ENCODE measurements at regions not wholly inside any gene's neighbourhood (a gene's known extent, or its start where the extent isn't known, plus 50 kb on each side); places are given as distances from the start of the nearest gene placed in this dataset.

GRCh38 chr13:62760724-62761123, 1345.1 kb upstream of the PCDH20 start:
- 0% methylated on average over 1 of the region's 1 CpG for WGBS (ENCODE audit: low lambda C conversion rate)
- no peaks in the 10 kb centered on the region for H3K79me2 ChIP-seq (ENCODE audit: insufficient read depth, low read length)
- no peaks in the 10 kb centered on the region for H3K36me3 ChIP-seq (replicated peaks in 1 of 2; ENCODE audit: control insufficient read depth in 1 of 2, insufficient read depth in 2 of 2, low read length in 2 of 2)
- no peaks in the 10 kb centered on the region for H3K27me3 ChIP-seq (ENCODE audit: control insufficient read depth in 1 of 2, insufficient read depth in 2 of 2, low read length in 2 of 2)
- TF ChIP-seq ZNF101 (CRISPR knock-in tag; IDR thresholded peaks at IDR 0.05; ENCODE audit: borderline replicate concordance, low read depth) (no peak), MAFK (conservative IDR thresholded peaks at IDR 0.05 in 1 of 2, IDR thresholded peaks at IDR 0.05 in 1 of 2; ENCODE audit: low read length in 2 of 2) (peak; percentile 32 to 67; a peak in 2 of 4 replicates), MAFF (IDR thresholded peaks at IDR 0.05; ENCODE audit: low read depth, low read length) (peak; percentile 34; the same call in 1 of the 2 replicates)
- TF ChIP-seq, protein P1, sequence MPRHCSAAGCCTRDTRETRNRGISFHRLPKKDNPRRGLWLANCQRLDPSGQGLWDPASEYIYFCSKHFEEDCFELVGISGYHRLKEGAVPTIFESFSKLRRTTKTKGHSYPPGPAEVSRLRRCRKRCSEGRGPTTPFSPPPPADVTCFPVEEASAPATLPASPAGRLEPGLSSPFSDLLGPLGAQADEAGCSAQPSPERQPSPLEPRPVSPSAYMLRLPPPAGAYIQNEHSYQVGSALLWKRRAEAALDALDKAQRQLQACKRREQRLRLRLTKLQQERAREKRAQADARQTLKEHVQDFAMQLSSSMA (CRISPR knock-in tag; IDR thresholded peaks at IDR 0.05), result no peak
- H2AFZ ChIP-seq (ENCODE audit: low read length), result no peak overlapping the region
- no peak overlapping the region for H3K27ac ChIP-seq (ENCODE audit: extremely low read length, insufficient read depth, low read length)
- intact Hi-C loops (cut with micrococcal nuclease; ENCODE audit: unreplicated experiment) (no loop called here), in situ Hi-C loops (cut with HindIII; ENCODE audit: extremely low pct_ligation_motif_present, low pct_unique_long_range_greater_than_20kb) (no loop called here)
- no peak overlapping the region for H3K9ac ChIP-seq (ENCODE audit: insufficient read depth, low read depth, low read length)
- H3K4me3 ChIP-seq (replicated peaks in 1 of 3; ENCODE audit: insufficient read depth in 1 of 3, low read depth in 2 of 3, low read length in 3 of 3), result no peak overlapping the region
- ATAC-seq (no peak), DNase-seq (ENCODE audit: low spot score) (no peak), FAIRE-seq (no peak)
- BruUV-seq (replicated peaks), result no TSS peak
- ChIA-PET CTCF (ENCODE audit: low intra/inter-chr PET ratio, low total read pairs) (no interaction called here), POLR2A (no interaction called here)
- H3K4me2 ChIP-seq (ENCODE audit: low read depth, low read length), result no peak overlapping the region
- no peaks in the 10 kb centered on the region for H3K9me3 ChIP-seq (ENCODE audit: low read length)
- no peaks in the 10 kb centered on the region for H3K4me1 ChIP-seq (ENCODE audit: insufficient read depth, low read length)
- no peaks in the 10 kb centered on the region for H4K20me1 ChIP-seq (ENCODE audit: insufficient read depth, low read length)

- no peaks in the 10 kb centered on the region for H3K79me2 ChIP-seq (ENCODE audit: insufficient read depth, low read length)
- no peaks in the 10 kb centered on the region for H4K20me1 ChIP-seq (ENCODE audit: insufficient read depth, low read length)
- H2AFZ ChIP-seq (ENCODE audit: low read length), result no peak overlapping the region
- in situ Hi-C loops (cut with HindIII; ENCODE audit: extremely low pct_ligation_motif_present, low pct_unique_long_range_greater_than_20kb) (no loop called here), intact Hi-C loops (cut with micrococcal nuclease; ENCODE audit: unreplicated experiment) (no loop called here)
- DNase-seq (ENCODE audit: low spot score) (no peak), FAIRE-seq (no peak), ATAC-seq (no peak)
- no peaks in the 10 kb centered on the region for H3K36me3 ChIP-seq (replicated peaks in 1 of 2; ENCODE audit: control insufficient read depth in 1 of 2, insufficient read depth in 2 of 2, low read length in 2 of 2)
- ChIA-PET POLR2A (no interaction called here), CTCF (ENCODE audit: low intra/inter-chr PET ratio, low total read pairs) (no interaction called here)
- no TSS peak for BruUV-seq (replicated peaks)
- no peak overlapping the region for H3K27ac ChIP-seq (ENCODE audit: extremely low read length, insufficient read depth, low read length)
- no peaks in the 10 kb centered on the region for H3K27me3 ChIP-seq (ENCODE audit: control insufficient read depth in 1 of 2, insufficient read depth in 2 of 2, low read length in 2 of 2)
- H3K4me3 ChIP-seq (replicated peaks in 1 of 3; ENCODE audit: insufficient read depth in 1 of 3, low read depth in 2 of 3, low read length in 3 of 3), result no peak overlapping the region
- H3K4me2 ChIP-seq (ENCODE audit: low read depth, low read length), result no peak overlapping the region
- H3K9me3 ChIP-seq (ENCODE audit: low read length), result no peaks in the 10 kb centered on the region
- no peak overlapping the region for H3K9ac ChIP-seq (ENCODE audit: insufficient read depth, low read depth, low read length)
- H3K4me1 ChIP-seq (ENCODE audit: insufficient read depth, low read length), result no peaks in the 10 kb centered on the region
- WGBS (ENCODE audit: low lambda C conversion rate), result 0% methylated on average over 2 of the region's 2 CpGs
- TF ChIP-seq KDM1A (CRISPR knock-in tag; IDR thresholded peaks at IDR 0.05) (no peak), PBX2 (CRISPR knock-in tag; IDR thresholded peaks at IDR 0.05) (no peak), ZNF737 (CRISPR knock-in tag; IDR thresholded peaks at IDR 0.05; ENCODE audit: borderline replicate concordance) (no peak), U2AF2 (IDR thresholded peaks at IDR 0.05; ENCODE audit: low read depth, low read length) (no peak), HDAC6 (IDR thresholded peaks at IDR 0.05; ENCODE audit: low read depth, low read length) (no peak)
- TF ChIP-seq, protein P2, sequence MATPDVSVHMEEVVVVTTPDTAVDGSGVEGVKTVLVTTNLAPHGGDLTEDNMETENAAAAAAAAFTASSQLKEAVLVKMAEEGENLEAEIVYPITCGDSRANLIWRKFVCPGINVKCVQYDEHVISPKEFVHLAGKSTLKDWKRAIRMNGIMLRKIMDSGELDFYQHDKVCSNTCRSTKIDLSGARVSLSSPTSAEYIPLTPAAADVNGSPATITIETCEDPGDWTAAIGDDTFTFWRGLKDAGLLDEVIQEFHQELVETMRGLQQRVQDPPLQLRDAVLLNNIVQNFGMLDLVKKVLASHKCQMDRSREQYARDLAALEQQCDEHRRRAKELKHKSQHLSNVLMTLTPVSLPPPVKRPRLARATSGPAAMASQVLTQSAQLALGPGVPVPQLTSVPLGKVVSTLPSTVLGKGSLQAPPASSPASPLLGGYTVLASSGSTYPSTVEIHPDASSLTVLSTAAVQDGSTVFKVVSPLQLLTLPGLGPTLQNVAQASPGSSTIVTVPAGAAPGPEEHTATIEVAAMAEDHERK (CRISPR knock-in tag; IDR thresholded peaks at IDR 0.05; ENCODE audit: low read depth), result no peak
- TF ChIP-seq, protein P3, sequence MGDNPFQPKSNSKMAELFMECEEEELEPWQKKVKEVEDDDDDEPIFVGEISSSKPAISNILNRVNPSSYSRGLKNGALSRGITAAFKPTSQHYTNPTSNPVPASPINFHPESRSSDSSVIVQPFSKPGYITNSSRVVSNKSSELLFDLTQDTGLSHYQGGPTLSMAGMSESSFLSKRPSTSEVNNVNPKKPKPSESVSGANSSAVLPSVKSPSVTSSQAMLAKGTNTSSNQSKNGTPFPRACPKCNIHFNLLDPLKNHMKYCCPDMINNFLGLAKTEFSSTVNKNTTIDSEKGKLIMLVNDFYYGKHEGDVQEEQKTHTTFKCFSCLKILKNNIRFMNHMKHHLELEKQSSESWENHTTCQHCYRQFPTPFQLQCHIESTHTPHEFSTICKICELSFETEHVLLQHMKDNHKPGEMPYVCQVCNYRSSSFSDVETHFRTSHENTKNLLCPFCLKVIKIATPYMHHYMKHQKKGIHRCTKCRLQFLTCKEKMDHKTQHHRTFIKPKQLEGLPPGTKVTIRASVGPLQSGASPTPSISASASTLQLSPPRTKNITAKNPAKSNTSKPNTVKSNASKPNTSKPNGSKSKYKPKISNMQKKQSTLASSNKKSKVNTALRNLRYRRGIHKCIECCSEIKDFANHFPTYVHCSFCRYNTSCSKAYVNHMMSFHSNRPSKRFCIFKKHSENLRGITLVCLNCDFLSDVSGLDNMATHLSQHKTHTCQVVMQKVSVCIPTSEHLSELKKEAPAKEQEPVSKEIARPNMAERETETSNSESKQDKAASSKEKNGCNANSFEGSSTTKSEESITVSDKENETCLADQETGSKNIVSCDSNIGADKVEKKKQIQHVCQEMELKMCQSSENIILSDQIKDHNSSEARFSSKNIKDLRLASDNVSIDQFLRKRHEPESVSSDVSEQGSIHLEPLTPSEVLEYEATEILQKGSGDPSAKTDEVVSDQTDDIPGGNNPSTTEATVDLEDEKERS (CRISPR knock-in tag; IDR thresholded peaks at IDR 0.05), result no peak
Measured at GRCh38 chr13:62747629-62748028, 1332.0 kb upstream of the PCDH20 start.
